HL-60/S4 treated with retinoic acid at 250 ng/mL for 4 days and 3 days (cell line): ENCODE measurements at regions not wholly inside any gene's neighbourhood (a gene's known extent, or its start where the extent isn't known, plus 50 kb on each side); places are given as distances from the start of the nearest gene placed in this dataset.
"Not testable (repeated sequence)": the region's sequence is repeated elsewhere in the genome, so short reads cannot be mapped to it uniquely, and the experiment has no call there.

Source experiments
- in situ Hi-C: fragments of 300-500 bp; cut with MboI; formaldehyde crosslinking; loops from 2 replicates; pipeline ENCODE4 v1.7.0; 2022; ENCODE audit warnings: low sequenced_read_pairs

DNA sequence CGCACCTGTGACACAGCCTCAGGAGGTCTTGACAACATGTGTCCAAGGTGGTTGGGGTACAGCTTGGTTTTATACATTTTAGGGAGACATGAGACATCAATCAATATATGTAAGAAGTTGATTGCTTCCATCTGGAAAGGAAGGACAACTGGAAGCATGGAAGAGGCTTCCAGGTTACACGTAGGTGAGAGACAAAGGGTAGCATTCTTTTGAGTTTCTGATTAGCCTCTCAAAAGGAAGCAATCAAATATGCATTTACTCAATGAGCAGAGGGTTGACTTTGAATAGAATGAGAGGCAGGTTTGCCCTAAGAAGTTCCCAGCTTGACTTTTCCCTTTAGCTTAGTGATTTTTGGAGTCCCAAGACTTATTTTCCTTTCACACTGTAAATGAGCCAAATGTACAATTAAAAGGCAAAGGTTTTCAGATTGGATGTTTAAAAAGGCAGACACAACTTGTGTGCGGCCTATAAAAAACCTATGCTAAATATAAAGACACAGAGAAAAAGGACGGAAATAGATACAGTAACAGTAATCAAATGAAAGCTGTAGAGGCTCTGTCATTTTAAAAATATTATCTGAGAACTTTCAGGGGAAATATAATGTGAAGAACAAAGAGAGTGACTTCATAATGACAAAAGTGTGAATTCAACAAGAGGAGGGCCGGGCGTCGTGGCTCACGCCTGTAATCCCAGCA lies 65.7 kb upstream of the LANCL2 start:
- in situ Hi-C loops = no loop called here

DNA sequence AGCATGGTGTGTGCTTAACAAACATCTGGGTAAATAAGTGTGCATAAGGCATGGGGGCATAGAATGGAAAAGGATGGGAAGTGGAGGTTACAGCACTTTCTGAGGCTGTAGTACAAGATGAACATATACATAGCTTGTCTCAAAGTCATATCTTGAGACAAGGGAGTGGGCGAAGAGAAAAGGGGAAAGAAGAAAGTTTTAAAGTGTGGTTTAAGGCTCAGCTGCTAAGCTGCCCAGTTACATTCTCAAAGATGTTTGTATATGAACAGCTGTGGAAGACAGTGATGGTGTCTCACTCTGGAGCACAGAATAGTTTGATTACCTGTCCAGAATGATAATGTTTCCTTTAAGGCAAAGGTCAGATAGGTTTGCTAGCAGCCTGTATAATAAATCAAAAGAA lies 61.9 kb upstream of the LANCL2 start:
- in situ Hi-C loops = no loop called here

DNA sequence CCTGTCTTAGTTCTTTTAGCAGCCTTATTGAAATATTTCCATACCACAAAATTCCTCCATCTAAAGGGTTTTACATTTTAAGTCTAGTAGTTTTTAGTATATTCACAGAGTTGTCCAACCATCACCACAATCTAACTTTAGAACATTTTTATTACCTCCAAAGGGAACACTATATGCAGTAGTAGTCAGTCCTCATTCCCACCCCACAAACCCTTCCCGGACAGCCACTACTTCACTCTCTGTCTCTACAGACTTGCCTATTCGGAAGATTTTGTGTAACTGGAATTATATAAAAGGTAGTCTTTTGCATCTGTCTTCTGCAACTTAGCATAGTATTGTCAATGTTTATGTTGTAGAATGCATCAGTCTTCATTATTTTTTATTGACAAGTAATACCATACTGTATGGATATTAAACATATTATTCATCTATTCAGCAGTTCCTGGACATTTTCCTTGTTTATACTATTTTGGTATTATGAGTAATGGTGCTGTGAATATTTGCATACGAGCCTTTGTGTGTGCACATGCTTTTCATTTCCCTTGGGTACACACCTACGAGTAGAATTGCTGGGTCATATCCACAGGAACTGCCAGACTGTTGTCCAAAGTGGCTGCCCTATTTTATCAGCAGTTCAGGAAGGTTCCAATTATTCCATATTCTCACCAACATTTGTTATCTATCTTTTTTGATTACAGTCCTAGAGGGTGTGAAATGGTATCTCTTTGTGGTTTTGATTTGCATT lies 60.9 kb upstream of the LANCL2 start:
- in situ Hi-C loops = no loop called here

DNA sequence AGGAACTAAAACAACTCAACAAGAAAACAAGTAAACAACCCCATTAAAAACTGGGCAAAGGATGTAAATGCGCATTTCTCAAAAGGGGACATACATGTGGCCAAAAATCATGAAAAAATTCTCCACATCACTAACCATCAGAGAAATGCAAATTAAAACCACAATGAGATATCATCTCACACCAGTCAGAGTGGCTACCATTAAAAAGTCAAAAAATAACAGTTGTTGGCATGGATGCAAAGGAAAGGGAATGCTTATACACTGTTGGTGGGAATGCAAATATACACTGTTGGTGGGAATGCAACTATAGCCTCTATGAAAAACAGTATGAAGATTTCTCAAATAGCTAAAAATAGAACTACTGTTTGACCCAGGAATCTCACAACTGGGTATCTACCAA lies 60.0 kb upstream of the LANCL2 start:
- in situ Hi-C loops = no loop called here

DNA sequence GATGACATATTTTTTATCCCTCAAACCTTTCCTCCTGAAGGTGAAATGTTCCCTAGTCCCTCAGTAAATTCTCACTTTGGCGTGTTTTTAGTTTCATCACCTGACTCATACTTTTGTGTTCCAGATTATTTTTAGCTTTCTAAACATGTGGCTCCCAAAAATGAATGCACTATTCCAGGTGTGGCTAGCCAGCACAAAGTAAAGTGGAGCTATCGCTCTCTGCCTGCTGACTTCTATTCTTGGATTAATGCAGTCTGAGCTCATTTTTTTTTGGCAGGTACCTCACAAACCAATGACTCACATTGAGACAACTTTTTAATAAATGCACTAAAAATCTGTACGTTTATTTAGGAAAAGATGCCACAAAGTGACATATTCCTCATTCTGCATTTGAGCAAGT lies 58.8 kb upstream of the LANCL2 start:
- in situ Hi-C loops = no loop called here

DNA sequence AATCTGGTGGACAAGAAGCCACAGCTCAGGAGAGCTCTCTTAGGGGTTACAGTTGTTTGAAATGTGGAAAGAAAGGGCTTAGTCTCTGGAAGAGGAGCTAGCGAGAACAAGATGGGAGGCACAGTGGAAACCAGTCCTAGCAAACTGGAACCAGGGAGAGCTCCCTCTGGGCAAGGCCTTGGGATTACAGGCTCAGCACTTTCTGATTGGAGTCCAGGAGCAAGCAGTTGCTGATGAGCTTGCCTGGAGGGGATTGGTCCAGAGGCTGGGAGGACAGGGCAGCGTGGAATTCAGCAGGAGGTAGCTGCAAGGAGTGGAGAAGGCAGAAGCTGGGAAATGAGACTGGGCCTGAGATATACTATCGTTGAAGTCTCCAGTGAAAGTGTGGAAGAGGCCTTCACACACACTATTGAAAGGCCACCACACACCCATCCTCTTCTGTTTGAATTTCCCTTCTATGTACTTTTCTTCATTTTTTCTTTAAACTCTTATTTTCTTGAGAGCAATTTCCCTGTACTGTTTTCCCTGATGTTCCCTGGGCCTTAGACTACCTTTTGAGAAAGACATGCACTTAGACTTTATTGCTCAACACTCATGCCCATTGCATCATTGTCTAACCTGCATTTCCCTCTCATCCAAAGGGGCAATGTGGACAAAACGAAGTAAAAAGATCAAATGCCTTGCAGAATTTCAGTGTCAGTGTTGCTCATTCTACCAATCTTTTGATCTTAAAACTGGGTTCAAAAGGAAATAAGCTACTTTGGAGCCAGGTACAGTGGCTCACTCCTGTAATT lies 57.8 kb upstream of the LANCL2 start:
- in situ Hi-C loops = no loop called here

DNA sequence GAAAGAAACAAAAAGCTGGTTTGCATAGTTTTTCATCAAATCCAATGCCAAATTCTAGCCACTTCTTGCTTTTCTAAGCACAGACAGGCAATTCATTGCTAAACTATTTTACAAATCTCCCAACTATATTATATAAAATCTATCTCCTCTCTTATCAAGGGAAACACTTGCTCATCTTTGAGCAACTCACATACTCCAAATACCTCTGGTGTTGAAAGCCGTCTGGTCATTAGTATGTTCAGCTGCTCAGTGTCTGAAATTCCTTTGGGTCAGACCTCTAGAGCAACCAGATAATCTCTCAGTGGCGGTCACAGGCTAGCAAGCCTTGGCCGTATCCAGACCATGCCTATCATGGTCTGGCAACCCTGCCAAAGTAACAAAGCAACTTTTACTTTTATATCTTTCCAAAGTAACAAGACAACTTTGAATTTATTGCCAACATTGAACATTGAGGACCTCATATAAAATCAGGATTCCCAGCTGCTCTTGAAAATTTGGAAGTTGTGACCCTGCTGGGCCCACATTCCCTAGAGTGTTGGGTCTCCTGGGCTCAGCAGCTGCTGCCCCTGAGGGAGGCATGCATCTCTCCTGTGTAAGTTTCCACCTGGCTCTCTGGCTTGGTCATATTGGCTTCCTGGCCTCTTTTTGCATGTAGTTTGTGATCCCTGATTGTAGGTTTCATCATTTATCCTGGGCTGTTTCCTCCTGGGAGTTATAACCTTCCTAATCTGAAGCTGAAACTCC lies 56.8 kb upstream of the LANCL2 start:
- in situ Hi-C loops = no loop called here

DNA sequence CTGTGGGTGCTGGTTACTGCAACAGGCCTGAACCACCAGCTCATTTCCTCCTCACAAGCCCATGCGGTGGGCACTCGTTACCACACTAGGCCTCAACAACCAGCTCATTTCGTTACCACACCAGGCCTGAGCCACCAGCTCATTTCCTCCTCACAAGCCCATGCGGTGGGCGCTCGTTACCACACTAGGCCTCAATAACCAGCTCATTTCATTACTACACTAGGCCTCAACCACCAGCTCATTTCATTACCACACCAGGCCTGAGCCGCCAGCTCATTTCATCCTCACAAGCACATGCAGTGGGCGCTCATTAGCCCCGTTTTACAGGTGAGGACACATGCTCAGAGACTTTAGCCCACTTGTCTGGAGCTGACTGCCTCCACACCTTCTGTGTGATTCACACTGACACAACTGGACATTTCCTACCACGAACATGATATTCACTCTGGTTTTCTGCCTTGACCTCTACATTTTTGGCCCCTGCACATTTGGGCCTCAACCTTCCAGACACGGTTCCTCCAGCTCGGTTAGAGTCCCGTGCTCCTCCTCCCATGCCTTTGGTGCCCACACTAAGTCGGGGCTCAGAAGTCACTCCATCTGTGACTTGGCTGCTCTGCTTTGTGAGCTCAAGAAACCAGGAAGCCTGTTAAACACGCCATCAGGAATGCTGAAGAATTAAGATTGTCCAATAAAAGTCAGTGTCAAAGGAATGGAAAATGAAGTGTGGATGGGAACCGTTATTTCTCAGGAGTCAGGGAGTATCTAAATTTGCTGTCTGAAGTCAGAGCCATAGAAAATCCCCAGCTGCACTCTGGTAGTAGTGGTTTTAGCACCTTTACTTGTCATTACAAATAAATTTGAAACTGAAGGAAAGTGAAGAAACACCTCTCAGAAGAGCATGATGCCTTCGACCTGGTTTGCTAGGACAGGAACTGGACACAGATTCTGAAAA lies 55.8 kb upstream of the LANCL2 start:
- in situ Hi-C loops = no loop called here

DNA sequence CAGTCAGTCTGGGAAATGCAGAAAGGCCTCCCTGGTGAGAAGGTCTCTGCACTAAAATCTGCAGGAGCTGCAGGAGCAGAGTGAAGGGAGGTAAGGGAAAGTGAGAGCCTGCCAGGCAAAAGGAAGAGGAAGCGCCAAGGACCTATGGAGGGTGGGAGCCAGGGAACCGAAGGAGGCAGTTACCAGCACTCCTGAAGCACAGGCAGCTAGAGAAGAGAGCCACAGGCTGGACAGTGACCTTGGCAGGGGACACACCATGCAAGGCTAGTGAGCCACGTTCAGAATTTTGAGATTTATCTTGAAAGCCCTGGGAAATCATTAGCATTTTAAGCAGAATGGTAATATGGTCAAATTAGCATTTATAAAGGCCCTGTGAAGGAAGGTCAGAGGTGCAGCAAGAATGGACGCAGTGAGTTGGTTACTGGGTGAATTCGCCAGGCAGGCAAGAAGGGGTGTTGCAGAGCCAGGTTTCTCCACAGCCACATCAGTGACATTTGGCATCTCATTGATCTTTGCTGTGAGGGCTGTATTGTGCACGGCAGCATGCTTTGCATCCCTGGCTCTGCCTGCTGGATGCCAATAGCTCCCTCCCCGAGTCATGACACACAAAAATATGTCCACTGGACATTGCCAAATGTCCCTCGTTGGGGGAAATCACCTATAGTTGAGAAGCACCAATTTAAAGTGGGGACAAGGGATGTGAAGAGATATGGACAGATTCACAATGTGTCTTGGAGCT lies 54.7 kb upstream of the LANCL2 start:
- in situ Hi-C loops = no loop called here

DNA sequence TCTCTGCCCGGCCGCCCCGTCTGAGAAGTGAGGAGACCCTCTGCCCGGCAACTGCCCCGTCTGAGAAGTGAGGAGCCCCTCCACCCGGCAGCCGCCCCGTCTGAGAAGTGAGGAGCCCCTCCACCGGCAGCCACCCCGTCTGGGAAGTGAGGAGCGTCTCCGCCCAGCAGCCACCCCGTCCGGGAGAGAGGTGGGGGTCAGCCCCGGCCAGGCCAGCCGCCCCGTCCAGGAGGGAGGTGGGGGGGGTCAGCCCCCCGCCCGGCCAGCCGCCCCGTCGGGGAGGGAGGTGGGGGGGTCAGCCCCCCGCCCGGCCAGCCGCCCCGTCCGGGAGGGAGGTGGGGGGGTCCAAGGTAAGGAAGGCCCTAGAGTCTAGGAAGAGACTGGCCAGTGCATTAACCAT lies 53.2 kb upstream of the LANCL2 start:
- in situ Hi-C loops = not testable (repeated sequence)

DNA sequence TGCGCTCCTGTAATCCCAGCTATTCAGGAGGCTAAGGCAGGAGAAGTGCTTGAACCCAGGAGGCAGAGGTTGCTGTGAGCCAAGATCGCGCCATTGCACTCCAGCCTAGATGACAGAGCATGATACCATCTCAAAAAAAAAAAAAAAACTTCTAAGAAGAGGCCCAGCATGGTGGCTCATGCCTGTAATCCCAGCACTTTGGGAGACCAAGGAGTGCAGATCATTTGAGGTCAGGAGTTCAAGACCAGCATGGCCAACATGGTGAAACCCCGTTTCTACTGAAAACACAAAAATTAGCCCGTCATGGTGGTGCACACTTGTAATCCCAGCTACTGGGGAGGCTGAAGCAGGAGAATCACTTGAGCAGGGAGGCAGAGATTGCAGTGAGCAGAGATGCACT lies 51.5 kb upstream of the LANCL2 start:
- in situ Hi-C loops = not testable (repeated sequence)

DNA sequence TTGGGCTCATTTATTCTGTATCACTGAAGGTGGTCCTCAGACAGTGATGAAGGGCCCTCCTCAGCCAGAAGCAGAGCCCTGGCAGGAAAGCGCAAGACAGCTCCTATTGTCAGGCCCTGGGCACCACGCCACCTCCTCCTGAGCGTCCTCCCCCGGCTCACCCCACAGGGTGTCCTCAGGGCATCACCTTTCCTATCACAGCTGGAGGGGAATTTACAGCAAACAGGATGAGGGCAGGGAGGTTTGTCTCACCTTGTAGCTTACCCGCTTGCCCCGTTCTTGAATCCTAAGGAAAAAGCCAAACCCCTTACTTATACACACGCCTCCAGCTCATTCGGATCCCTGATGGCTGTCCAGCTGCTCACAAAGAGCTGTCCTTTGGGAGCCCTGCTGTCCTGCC lies 50.2 kb upstream of the LANCL2 start:
- in situ Hi-C loops = no loop called here
